ENCODE measurements at regions not wholly inside any gene's neighbourhood (a gene's known extent, or its start where the extent isn't known, plus 50 kb on each side); places are given as distances from the start of the nearest gene placed in this dataset.

DNA sequence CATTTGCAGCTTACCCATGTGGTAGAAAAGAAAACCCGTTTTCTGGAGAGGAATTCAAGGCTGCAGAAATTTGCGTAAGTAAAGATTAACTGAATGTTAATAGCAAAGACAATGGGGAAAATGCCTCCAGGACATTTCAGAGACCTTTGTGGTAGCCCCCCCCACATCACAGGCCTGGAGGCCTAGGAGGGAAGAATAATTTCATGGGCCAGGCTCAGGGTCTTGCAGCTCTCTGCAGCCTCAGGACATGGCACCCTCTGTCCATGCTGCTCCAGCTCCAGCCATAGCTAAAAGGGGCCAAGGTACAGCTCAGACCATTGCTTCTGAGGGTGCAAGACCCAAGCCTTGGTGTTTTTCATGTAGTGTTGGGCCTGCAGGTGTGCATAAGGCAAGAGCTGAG is 92.7 kb upstream of the ZNF678 start:
- TF ChIP-seq POLR2A (IDR thresholded peaks at IDR 0.05): no peak
- no peak for TF ChIP-seq CTCF (IDR thresholded peaks at IDR 0.05)

Data from thyroid gland (tissue), 4 donors.